Gastrocnemius medialis (tissue), 4 donors: ENCODE measurements at regions not wholly inside any gene's neighbourhood (a gene's known extent, or its start where the extent isn't known, plus 50 kb on each side); places are given as distances from the start of the nearest gene placed in this dataset.

Experiments
- ATAC-seq, 2 donors: fragments of 150-250 bp; one replicate each; pipeline ENCODE4 v1.9.1; 2016
- DNase-seq, 2 donors: peaks; one replicate each; pipeline ENCODE4 v3.0.0-alpha.2; 2019
- H3K27ac ChIP-seq, 4 donors: fragments of 200-600 bp; sonication (generic); 1 replicate in 1 of 4; 2 replicates in 3 of 4; pipeline ENCODE4 v1.5.1; 2016 to 2018; ENCODE audit warnings: mild to moderate bottlenecking in 2 of 4, moderate library complexity in 1 of 4
- H3K27me3 ChIP-seq, 3 donors: fragments of 200-600 bp; sonication (generic) in 2 of 3; 1 replicate in 1 of 3; 2 replicates in 2 of 3; pipeline versions ENCODE4 v1.5.1 to v1.6.0; 2016 to 2019; ENCODE audit warnings: mild to moderate bottlenecking in 1 of 3, moderate library complexity in 1 of 3
- H3K36me3 ChIP-seq, 2 donors: fragments of 200-600 bp; sonication (generic) in 1 of 2; one replicate each; pipeline ENCODE4 v1.5.1; 2017 to 2018
- H3K4me1 ChIP-seq, 2 donors: fragments of 200-600 bp; sonication (generic) in 1 of 2; one replicate each; pipeline ENCODE4 v1.5.1; 2016 to 2017; ENCODE audit warnings: mild to moderate bottlenecking in 2 of 2
- H3K4me3 ChIP-seq, 4 donors: fragments of 200-600 bp; sonication (generic) in 3 of 4; 1 replicate in 1 of 4; 2 replicates in 3 of 4; pipeline ENCODE4 v1.5.1; 2016 to 2019; ENCODE audit warnings: mild to moderate bottlenecking in 2 of 4
- H3K9me3 ChIP-seq, 3 donors: fragments of 200-600 bp; sonication (generic) in 2 of 3; 1 replicate in 1 of 3; 2 replicates in 2 of 3; pipeline ENCODE4 v1.5.1; 2016 to 2019
- CTCF ChIP-seq, 5 experiments: fragments of 450-650 bp in 3 of 5; fragments of 200-600 bp in 2 of 5; sonication (generic) in 2 of 5; IDR thresholded peaks in 4 of 5; conservative IDR thresholded peaks in 1 of 5; 1 replicate in 4 of 5; 2 replicates in 1 of 5; pipeline ENCODE4 v1.5.1; 2016 to 2019; ENCODE audit warnings: antibody characterized with exemption in 5 of 5, mild to moderate bottlenecking in 3 of 5, moderate library complexity in 3 of 5
- POLR2A ChIP-seq, 2 donors: fragments of 450-650 bp; IDR thresholded peaks; one replicate each; pipeline ENCODE4 v1.6.1; 2017; ENCODE audit warnings: antibody characterized with exemption in 2 of 2, mild to moderate bottlenecking in 2 of 2, moderate library complexity in 2 of 2
- in situ Hi-C, 4 donors: fragments of 200-750 bp; cut with MboI; loops; one replicate each; pipeline versions ENCODE4 v1.15.0 to v1.8.0; 2017; ENCODE audit warnings: low sequenced_read_pairs in 4 of 4
- intact Hi-C: fragments of 100-400 bp; cut with DNase I; formaldehyde crosslinking; loops from one replicate; pipeline ENCODE4 v1.15.1; 2023; ENCODE audit warnings: low total_unique reads

DNA sequence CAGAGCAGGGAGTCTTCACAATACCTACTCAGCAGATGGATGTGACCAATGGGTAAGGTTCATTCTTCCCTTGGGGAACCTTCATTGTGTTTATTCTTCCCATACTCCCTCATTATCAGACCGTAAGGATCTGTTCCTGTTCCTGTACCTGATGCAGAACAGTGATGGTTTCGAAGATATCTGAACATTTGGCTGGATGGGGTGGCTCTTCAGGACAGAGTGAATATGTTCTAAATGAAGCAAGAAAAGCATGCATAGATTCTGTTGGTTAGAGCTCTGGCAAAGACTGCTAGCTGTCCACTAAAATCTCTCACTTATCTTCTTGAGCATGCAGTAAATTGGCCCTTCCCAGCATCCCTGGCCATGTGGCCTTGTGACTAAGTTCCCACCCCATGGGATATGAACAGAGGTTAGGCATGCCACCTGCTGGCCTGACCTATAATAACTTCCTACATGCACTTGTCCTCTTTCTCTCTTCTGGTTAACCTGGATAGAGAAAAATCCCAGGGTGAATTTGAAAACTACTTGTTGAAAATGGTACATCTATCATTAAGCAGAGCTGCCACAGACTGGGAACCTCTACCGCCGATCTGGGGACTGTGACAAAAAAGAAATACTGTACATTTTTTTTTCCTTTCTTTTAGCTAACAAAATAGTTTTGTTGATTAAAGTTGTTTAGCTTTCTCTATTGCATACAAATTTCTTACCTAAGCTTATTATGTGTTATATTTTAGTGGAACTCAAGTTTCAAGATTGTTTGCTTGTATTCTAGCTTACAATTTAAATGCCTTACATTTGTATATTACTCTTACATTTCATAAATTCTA lies 60.0 kb upstream of the BANK1 start:
- H3K36me3 ChIP-seq: no peaks in the 10 kb centered on the region
- H3K4me3 ChIP-seq: no peak overlapping the region
- no peaks in the 10 kb centered on the region for H3K9me3 ChIP-seq
- peak; percentile 52 to 90 for ATAC-seq
- no peak overlapping the region for H3K27ac ChIP-seq
- peak; percentile 24 to 58 for DNase-seq
- in situ Hi-C loops: loop anchor here (5.0 to 10.0 kb wide), 3 partner anchors 556 to 566 kb away; no protein-coding TSS in a partner anchor
- H3K27me3 ChIP-seq: no peaks in the 10 kb centered on the region
- intact Hi-C loops: loop anchor here (1.0 kb wide), 2 partner anchors 561 to 1637 kb away; no protein-coding TSS in a partner anchor
- TF ChIP-seq POLR2A (IDR thresholded peaks at IDR 0.05) (no peak), CTCF (IDR thresholded peaks at IDR 0.05 in 4 of 5, conservative IDR thresholded peaks at IDR 0.05 in 1 of 5) (peak; percentile 38 to 67 (median 63))
- no peaks in the 10 kb centered on the region for H3K4me1 ChIP-seq

- intact Hi-C loops: no loop called here
Measured at GRCh38 chr4:101727238-101727637, 63.3 kb upstream of the BANK1 start.

GRCh38 chr4:101724093-101724492 lies 66.4 kb upstream of the BANK1 start:
- TF ChIP-seq CTCF (IDR thresholded peaks at IDR 0.05 in 4 of 5, conservative IDR thresholded peaks at IDR 0.05 in 1 of 5): no peak
- TF ChIP-seq POLR2A (IDR thresholded peaks at IDR 0.05): no peak
- Histone ChIP-seq H3K4me3 (no peak overlapping the region), H3K36me3 (no peaks in the 10 kb centered on the region), H3K4me1 (no peaks in the 10 kb centered on the region), H3K27me3 (no peaks in the 10 kb centered on the region), H3K27ac (no peak overlapping the region), H3K9me3 (no peaks in the 10 kb centered on the region)
- ATAC-seq (no peak), DNase-seq (no peak)
- in situ Hi-C loops (no loop called here), intact Hi-C loops (no loop called here)

More at GRCh38 chr4:101727238-101727637, 63.3 kb upstream of the BANK1 start:
- no peaks in the 10 kb centered on the region for H3K4me1 ChIP-seq
- DNase-seq (no peak), ATAC-seq (no peak)
- TF ChIP-seq CTCF (IDR thresholded peaks at IDR 0.05 in 4 of 5, conservative IDR thresholded peaks at IDR 0.05 in 1 of 5) (no peak), POLR2A (IDR thresholded peaks at IDR 0.05) (no peak)
- no peaks in the 10 kb centered on the region for H3K27me3 ChIP-seq
- in situ Hi-C loops: no loop called here
- no peak overlapping the region for H3K27ac ChIP-seq
- no peaks in the 10 kb centered on the region for H3K36me3 ChIP-seq
- H3K9me3 ChIP-seq: no peaks in the 10 kb centered on the region
- no peak overlapping the region for H3K4me3 ChIP-seq

GRCh38 chr4:101718810-101719209 lies 71.7 kb upstream of the BANK1 start:
- no peak for ATAC-seq
- Histone ChIP-seq H3K4me1 (no peaks in the 10 kb centered on the region), H3K27ac (no peak overlapping the region), H3K9me3 (no peaks in the 10 kb centered on the region), H3K4me3 (no peak overlapping the region), H3K36me3 (no peaks in the 10 kb centered on the region), H3K27me3 (no peaks in the 10 kb centered on the region)
- DNase-seq: no peak
- in situ Hi-C loops: no loop called here
- intact Hi-C loops: no loop called here
- no peak for TF ChIP-seq CTCF (IDR thresholded peaks at IDR 0.05 in 4 of 5, conservative IDR thresholded peaks at IDR 0.05 in 1 of 5)
- TF ChIP-seq POLR2A (IDR thresholded peaks at IDR 0.05): no peak
